Left ventricle myocardium inferior (tissue), 1 donor: ENCODE measurements at regions not wholly inside any gene's neighbourhood (a gene's known extent, or its start where the extent isn't known, plus 50 kb on each side); places are given as distances from the start of the nearest gene placed in this dataset.

ENCODE experiments used
- DNase-seq: peaks from one replicate; pipeline ENCODE4 v3.0.0-alpha.2; 2020
- H3K27ac ChIP-seq: fragments of 200-600 bp; replicated peaks from 2 replicates; pipeline ENCODE4 v1.8.0; 2021
- H3K27me3 ChIP-seq: fragments of 200-600 bp; 2 replicates; pipeline ENCODE4 v1.8.0; 2021; ENCODE audit warnings: low read depth
- H3K36me3 ChIP-seq: fragments of 200-600 bp; 2 replicates; pipeline ENCODE4 v1.8.0; 2021
- H3K4me1 ChIP-seq: fragments of 200-600 bp; 2 replicates; pipeline ENCODE4 v1.8.0; 2021
- H3K4me3 ChIP-seq: fragments of 200-600 bp; 2 replicates; pipeline ENCODE4 v1.8.0; 2021; ENCODE audit warnings: mild to moderate bottlenecking, moderate library complexity
- H3K9me3 ChIP-seq: fragments of 200-600 bp; replicated peaks from 2 replicates; pipeline ENCODE4 v1.8.0; 2021
- intact Hi-C: fragments of 100-400 bp; cut with micrococcal nuclease; formaldehyde crosslinking; loops from one replicate; pipeline ENCODE4 v1.11.0; 2022
- TF ChIP-seq, protein P1 (sequence below): fragments of 200-600 bp; IDR thresholded peaks from 2 replicates; pipeline ENCODE4 v1.8.0; 2021; ENCODE audit warnings: antibody characterized with exemption, mild to moderate bottlenecking, borderline replicate concordance
- donor health status: DM: no; HTN: yes; CAD: no; lungs with severe emphysema.

DNA sequence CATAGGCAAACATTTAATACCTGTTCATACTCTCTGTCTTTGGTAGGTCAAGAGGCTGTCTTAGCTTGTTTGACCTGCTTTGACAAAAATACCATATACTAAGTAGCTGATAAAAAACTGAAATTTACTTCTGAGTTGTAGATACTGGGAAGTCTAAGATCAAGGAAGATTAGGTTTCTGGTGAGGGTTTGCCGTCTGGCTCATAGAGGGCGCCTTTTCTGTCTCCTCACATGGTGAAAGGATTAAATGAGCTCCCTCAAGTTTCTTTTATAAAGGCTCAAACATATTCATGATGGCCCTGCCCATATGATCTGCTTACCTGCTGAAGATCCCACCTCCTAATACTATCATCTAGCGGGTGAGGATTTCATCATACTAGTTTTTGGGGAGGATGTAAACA is 1076.1 kb upstream of the NCAM2 start:
- Histone ChIP-seq H3K9me3 (no peaks in the 10 kb centered on the region), H3K36me3 (no peaks in the 10 kb centered on the region), H3K27me3 (no peaks in the 10 kb centered on the region), H3K4me3 (no peak overlapping the region), H3K4me1 (no peaks in the 10 kb centered on the region), H3K27ac (no peak overlapping the region)
- intact Hi-C loops: no loop called here
- DNase-seq: no peak
- TF ChIP-seq, protein P1, sequence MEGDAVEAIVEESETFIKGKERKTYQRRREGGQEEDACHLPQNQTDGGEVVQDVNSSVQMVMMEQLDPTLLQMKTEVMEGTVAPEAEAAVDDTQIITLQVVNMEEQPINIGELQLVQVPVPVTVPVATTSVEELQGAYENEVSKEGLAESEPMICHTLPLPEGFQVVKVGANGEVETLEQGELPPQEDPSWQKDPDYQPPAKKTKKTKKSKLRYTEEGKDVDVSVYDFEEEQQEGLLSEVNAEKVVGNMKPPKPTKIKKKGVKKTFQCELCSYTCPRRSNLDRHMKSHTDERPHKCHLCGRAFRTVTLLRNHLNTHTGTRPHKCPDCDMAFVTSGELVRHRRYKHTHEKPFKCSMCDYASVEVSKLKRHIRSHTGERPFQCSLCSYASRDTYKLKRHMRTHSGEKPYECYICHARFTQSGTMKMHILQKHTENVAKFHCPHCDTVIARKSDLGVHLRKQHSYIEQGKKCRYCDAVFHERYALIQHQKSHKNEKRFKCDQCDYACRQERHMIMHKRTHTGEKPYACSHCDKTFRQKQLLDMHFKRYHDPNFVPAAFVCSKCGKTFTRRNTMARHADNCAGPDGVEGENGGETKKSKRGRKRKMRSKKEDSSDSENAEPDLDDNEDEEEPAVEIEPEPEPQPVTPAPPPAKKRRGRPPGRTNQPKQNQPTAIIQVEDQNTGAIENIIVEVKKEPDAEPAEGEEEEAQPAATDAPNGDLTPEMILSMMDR: no peak

DNA sequence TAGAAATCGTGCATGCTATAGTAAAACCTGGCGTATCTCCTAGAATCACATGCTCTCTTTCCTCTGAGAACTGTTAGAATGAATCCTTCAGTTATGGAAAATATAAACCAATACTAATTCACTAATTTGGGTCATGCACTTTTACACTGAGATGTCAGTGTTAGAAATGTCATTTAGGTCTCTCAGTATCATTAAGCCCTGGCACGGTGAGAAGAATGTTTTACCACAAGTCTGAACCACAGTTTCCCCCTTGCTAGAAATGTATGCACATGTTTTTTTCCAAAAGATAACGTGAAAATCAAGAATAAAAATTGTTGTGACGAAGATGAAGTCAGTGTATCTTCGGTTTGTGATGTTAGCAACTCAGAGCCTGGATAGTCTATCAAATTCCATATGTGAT is 1062.7 kb upstream of the NCAM2 start:
- no peak overlapping the region for H3K4me3 ChIP-seq
- H3K9me3 ChIP-seq: no peaks in the 10 kb centered on the region
- no peak overlapping the region for H3K27ac ChIP-seq
- TF ChIP-seq, protein P1: no peak
- no peaks in the 10 kb centered on the region for H3K36me3 ChIP-seq
- no peaks in the 10 kb centered on the region for H3K4me1 ChIP-seq
- H3K27me3 ChIP-seq: no peaks in the 10 kb centered on the region
- no peak for DNase-seq
- intact Hi-C loops: no loop called here

DNA sequence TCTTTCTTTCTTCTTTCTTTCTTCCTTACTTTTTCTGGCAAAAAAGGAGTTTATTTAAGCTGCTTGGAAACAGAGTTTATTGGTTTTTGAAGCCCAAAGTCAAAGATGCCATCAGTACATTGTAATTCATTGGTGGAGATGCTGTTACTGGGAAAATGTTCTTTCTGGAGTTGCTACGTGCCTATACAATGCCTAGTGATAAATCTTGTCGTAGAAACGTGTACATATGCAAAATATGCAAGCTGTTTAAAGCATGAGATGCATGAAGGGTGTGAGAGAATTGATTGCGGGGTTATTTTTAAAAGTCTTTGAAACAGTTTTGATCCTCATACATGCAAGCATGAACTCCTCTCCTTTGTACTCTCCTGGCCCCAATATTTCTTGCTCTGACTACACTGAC is 1060.6 kb upstream of the NCAM2 start:
- Histone ChIP-seq H3K9me3 (no peaks in the 10 kb centered on the region), H3K27me3 (no peaks in the 10 kb centered on the region), H3K36me3 (no peaks in the 10 kb centered on the region), H3K27ac (no peak overlapping the region), H3K4me3 (no peak overlapping the region), H3K4me1 (no peaks in the 10 kb centered on the region)
- DNase-seq: no peak
- intact Hi-C loops: no loop called here
- TF ChIP-seq, protein P1: no peak

DNA sequence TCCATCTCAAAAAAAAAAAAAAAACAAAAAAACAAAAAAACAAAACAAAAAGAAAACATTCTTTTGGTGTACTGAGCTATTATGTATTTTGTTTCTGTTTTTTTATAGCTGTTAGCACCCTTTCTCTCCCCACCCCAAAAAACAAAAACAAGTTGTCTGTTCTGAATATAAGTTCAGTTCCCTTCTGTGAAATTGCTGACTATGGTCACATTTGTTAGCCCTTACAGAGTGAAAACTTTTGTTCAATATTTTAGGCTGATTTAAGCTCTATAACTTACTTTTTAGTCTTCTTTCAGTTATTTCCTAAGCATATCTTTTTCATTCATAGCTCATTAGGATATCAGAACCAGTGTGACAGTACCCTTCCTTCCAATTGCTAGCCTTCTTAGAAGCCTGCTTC is 1056.6 kb upstream of the NCAM2 start:
- intact Hi-C loops: no loop called here

DNA sequence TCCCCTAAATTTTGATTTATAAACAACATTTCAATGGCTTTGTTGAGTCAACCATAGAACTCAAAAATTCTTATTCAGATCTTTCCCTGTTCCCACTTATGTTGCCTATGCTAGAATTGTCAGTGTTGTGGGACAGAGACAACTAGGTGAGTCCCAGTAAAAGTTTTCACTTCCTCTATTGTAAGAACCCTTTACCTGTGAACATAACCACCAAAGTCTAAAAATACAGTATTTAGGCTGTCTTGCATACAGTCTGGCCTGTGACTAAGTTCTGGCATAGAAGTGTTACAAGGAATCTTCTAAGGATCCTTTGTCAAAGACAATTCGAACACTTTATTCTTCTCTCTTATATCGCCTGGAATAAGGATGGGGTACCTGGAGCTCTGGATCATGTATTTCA is 1047.9 kb upstream of the NCAM2 start:
- no peak overlapping the region for H3K4me3 ChIP-seq
- TF ChIP-seq, protein P1: no peak
- H3K4me1 ChIP-seq: no peaks in the 10 kb centered on the region
- H3K36me3 ChIP-seq: no peaks in the 10 kb centered on the region
- no peaks in the 10 kb centered on the region for H3K9me3 ChIP-seq
- no peak for DNase-seq
- no peak overlapping the region for H3K27ac ChIP-seq
- H3K27me3 ChIP-seq: no peaks in the 10 kb centered on the region
- intact Hi-C loops: no loop called here

More for the DNA sequence above, 1056.6 kb upstream of the NCAM2 start:
- no peak overlapping the region for H3K27ac ChIP-seq
- H3K4me1 ChIP-seq: no peaks in the 10 kb centered on the region
- TF ChIP-seq, protein P1: no peak
- no peaks in the 10 kb centered on the region for H3K36me3 ChIP-seq
- no peak for DNase-seq
- H3K9me3 ChIP-seq: no peaks in the 10 kb centered on the region
- H3K4me3 ChIP-seq: no peak overlapping the region
- H3K27me3 ChIP-seq: no peaks in the 10 kb centered on the region

DNA sequence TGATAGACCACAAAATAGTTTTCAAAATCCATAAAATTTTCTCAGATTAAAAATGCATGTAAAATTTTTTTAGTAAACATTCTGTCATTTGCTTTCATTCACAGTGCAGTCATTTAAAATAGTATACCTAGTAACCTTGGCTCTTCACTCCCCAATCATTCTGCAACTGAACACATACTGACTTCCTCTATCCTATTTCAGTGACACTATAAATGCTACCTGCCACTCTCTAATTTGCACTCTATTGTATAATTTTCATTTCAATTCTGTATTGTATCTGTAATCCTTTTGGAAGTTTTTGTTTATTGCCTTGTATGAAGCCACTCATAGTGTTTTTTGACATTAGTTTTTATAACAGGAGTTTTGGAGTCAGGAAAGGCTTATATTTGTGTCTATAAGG is 1029.1 kb upstream of the NCAM2 start:
- intact Hi-C loops: no loop called here
- Histone ChIP-seq H3K27me3 (no peaks in the 10 kb centered on the region), H3K9me3 (peaks cover 13% of the 10 kb centered on the region), H3K27ac (no peak overlapping the region), H3K36me3 (no peaks in the 10 kb centered on the region), H3K4me1 (no peaks in the 10 kb centered on the region), H3K4me3 (no peak overlapping the region)
- TF ChIP-seq, protein P1: no peak
- no peak for DNase-seq
